GM12892 (cell line): ENCODE measurements at regions not wholly inside any gene's neighbourhood (a gene's known extent, or its start where the extent isn't known, plus 50 kb on each side); places are given as distances from the start of the nearest gene placed in this dataset.

ENCODE experiments used
- POLR2A ChIP-seq: IDR thresholded peaks from 2 replicates; pipeline ENCODE4 v1.6.1; 2011; ENCODE audit warnings: low read depth, low read length, control low read depth
- POLR2AphosphoS5 ChIP-seq: IDR thresholded peaks from 2 replicates; pipeline ENCODE4 v1.6.1; 2011; ENCODE audit warnings: low read depth, low read length, control low read depth
- TAF1 ChIP-seq: IDR thresholded peaks from 2 replicates; pipeline ENCODE4 v1.6.1; 2011; ENCODE audit warnings: low read depth, mild to moderate bottlenecking, control low read depth, low read length, borderline replicate concordance

GRCh38 chr1:143735764-143736461 lies 235.9 kb downstream of the FAM72C start:
- TF ChIP-seq POLR2AphosphoS5 = no peak
- no peak for TF ChIP-seq POLR2A
- TF ChIP-seq TAF1 = no peak
